Left lung (tissue), 4 donors: ENCODE measurements at regions not wholly inside any gene's neighbourhood (a gene's known extent, or its start where the extent isn't known, plus 50 kb on each side); places are given as distances from the start of the nearest gene placed in this dataset.

ENCODE experiments used
- ATAC-seq: fragments of 200-7000 bp; cut with Tn5 transposase; one replicate; pipeline ENCODE4 v1.9.1; 2020; ENCODE audit warnings: moderate library complexity
- DNase-seq, 4 donors: peaks; one replicate each; pipeline ENCODE4 v3.0.0-alpha.2; 2013 to 2020
- H3K27ac ChIP-seq, 2 donors: fragments of 200-600 bp; sonication (generic) in 1 of 2; one replicate each; pipeline versions ENCODE4 v1.5.0 to v1.8.0; 2020 to 2021
- H3K27me3 ChIP-seq, 2 donors: fragments of 200-600 bp; sonication (generic) in 1 of 2; one replicate each; pipeline versions ENCODE4 v1.5.0 to v1.8.0; 2020 to 2021
- H3K36me3 ChIP-seq, 2 donors: fragments of 200-600 bp; sonication (generic) in 1 of 2; one replicate each; pipeline versions ENCODE4 v1.5.0 to v1.8.0; 2020 to 2021
- H3K4me1 ChIP-seq, 2 donors: fragments of 200-600 bp; one replicate each; pipeline ENCODE4 v1.8.0; 2021
- H3K4me3 ChIP-seq, 2 donors: fragments of 200-600 bp; sonication (generic) in 1 of 2; one replicate each; pipeline versions ENCODE4 v1.5.0 to v1.8.0; 2020 to 2021; ENCODE audit warnings: mild to moderate bottlenecking in 1 of 2
- H3K9me3 ChIP-seq, 2 donors: fragments of 200-600 bp; sonication (generic) in 1 of 2; one replicate each; pipeline versions ENCODE4 v1.5.0 to v1.8.0; 2020 to 2021
- intact Hi-C, 2 donors: fragments of 100-400 bp; cut with DNase I; formaldehyde crosslinking; loops; one replicate each; pipeline versions ENCODE4 v1.11.2 to v1.14.2; 2022
- TF ChIP-seq, protein P1 (sequence below), 2 donors: fragments of 200-600 bp; sonication (generic) in 1 of 2; IDR thresholded peaks; one replicate each; pipeline versions ENCODE4 v1.5.0 to v1.8.0; 2021; ENCODE audit warnings: antibody characterized with exemption in 2 of 2
- donor health status: DM: no; HTN: yes; CAD: no.
- donor health status: DM: no; HTN: no; CAD: no.

DNA sequence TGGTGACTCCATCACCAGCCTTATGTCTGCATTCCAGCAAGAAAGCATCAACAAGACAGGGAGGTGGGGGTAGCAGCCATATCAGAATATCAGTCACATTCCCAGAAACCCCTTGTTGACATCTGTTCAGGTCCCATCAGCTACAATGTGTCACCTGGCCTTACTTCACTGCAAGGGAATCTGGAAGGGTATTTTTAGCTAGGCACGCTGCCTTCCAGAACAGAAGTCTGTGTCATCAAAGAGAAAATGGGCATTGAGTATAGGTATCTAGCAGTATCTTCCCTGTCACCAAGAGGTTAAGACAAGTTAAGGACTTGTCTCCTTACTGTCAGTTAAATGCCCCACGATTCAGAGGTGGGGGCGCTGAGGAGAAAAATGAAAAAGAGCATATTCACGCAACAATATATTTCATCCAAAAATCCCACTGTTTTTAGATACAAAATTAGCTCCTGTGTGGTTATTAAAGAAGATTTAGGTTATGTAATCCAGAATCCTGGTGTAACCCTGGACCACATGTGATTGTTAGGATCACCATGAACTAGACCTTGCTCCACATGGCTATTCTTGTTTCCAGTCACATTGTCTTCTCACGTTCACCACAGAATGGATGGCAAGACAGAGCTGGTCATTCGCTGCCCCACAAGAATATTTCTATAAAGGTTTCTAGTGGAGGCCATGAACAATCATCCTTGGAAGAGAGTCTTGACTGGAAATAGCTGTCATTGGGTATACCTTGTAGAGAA, 60.0 kb upstream of the PDHA1 start:
- Histone ChIP-seq H3K9me3 (no peaks in the 10 kb centered on the region), H3K27ac (no peak overlapping the region), H3K4me1 (no peaks in the 10 kb centered on the region), H3K36me3 (no peaks in the 10 kb centered on the region), H3K27me3 (no peaks in the 10 kb centered on the region), H3K4me3 (no peak overlapping the region)
- TF ChIP-seq, protein P1, sequence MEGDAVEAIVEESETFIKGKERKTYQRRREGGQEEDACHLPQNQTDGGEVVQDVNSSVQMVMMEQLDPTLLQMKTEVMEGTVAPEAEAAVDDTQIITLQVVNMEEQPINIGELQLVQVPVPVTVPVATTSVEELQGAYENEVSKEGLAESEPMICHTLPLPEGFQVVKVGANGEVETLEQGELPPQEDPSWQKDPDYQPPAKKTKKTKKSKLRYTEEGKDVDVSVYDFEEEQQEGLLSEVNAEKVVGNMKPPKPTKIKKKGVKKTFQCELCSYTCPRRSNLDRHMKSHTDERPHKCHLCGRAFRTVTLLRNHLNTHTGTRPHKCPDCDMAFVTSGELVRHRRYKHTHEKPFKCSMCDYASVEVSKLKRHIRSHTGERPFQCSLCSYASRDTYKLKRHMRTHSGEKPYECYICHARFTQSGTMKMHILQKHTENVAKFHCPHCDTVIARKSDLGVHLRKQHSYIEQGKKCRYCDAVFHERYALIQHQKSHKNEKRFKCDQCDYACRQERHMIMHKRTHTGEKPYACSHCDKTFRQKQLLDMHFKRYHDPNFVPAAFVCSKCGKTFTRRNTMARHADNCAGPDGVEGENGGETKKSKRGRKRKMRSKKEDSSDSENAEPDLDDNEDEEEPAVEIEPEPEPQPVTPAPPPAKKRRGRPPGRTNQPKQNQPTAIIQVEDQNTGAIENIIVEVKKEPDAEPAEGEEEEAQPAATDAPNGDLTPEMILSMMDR (IDR thresholded peaks at IDR 0.05) = no peak
- no peak for ATAC-seq
- intact Hi-C loops = no loop called here
- DNase-seq = no peak

DNA sequence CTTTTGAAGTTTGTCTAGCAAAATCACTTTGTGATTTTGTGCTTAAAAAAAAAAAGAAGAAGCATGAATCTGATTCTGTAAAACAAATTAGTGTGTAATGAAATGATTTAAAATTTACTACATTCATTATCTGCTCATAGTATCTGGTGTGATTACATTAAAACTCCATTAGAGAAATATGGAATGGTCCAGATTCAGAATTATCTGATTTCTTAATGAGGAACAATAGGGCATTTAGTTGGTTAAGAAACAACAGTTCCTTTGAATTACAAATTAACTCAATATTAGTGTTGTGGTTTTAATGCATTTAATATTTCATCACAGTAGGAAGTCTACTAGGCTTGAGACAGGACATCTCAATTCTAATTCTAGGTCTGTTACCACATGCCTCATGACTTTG, 57.9 kb upstream of the PDHA1 start:
- ATAC-seq (no peak), DNase-seq (no peak)
- Histone ChIP-seq H3K36me3 (no peaks in the 10 kb centered on the region), H3K27me3 (no peaks in the 10 kb centered on the region), H3K9me3 (no peaks in the 10 kb centered on the region), H3K4me1 (no peaks in the 10 kb centered on the region), H3K4me3 (no peak overlapping the region), H3K27ac (no peak overlapping the region)
- TF ChIP-seq, protein P1 (IDR thresholded peaks at IDR 0.05) = no peak
- intact Hi-C loops = no loop called here

DNA sequence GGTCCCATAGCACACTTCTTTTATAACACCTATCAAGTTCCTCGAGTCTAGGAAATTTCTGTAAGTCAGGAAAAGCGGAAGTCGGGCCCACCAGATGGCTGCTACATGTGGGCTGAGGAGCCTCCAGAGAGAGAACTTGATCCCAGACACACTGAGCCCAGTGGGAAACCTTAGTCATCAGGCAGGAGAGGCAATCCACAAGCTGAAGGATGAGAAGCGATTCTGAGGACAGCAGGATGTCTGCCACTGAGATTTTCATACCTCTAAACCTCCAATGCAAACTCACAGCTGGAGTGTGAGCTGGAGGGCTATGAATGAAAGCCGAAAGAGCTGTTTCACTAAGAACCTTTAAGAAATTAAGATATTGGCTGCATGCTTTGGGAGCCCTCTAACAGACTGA, 52.6 kb upstream of the PDHA1 start:
- H3K4me1 ChIP-seq = no peaks in the 10 kb centered on the region
- H3K9me3 ChIP-seq = no peaks in the 10 kb centered on the region
- DNase-seq (no peak), ATAC-seq (no peak)
- no peak overlapping the region for H3K27ac ChIP-seq
- TF ChIP-seq, protein P1 (IDR thresholded peaks at IDR 0.05) = no peak
- no peak overlapping the region for H3K4me3 ChIP-seq
- intact Hi-C loops = no loop called here
- no peaks in the 10 kb centered on the region for H3K36me3 ChIP-seq
- no peaks in the 10 kb centered on the region for H3K27me3 ChIP-seq

DNA sequence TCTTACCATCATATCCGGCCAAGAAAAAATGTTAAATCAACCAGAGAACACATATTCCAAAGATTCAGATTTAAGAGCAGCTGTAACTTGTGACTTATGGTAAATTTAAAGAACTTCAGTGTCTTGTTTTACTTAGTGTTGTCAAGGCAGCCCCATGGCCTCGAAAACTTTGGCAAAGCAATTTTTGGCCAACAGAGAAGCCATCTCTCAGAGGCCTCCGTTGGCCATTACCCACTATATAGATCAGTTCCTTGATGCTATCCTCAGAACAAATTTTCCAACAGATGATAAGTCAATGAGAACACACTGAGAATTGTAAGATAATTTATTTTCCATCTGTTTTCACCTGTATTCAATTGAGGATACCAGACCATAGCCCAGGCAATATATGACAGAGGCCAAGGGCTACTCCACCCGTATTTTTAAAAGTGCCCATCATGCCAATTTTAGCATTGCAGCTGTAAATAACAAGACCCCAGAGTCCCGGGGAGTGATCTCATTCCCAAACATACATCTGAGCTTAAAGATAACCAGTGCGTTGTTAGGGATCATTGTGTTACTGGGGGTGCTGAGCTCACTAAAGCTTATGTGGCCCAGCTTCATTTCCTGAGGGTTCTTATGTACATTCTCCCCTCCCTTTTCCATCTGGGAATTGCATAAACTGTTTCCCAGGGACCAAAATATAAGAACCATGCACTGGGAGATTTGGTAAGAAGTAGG, 50.0 kb upstream of the PDHA1 start:
- Histone ChIP-seq H3K9me3 (no peaks in the 10 kb centered on the region), H3K4me1 (no peaks in the 10 kb centered on the region), H3K4me3 (no peak overlapping the region), H3K27ac (no peak overlapping the region), H3K36me3 (no peaks in the 10 kb centered on the region), H3K27me3 (no peaks in the 10 kb centered on the region)
- TF ChIP-seq, protein P1 (IDR thresholded peaks at IDR 0.05) = no peak
- intact Hi-C loops = no loop called here
- ATAC-seq (no peak), DNase-seq (no peak)
